K562 (cell line): ENCODE measurements at regions not wholly inside any gene's neighbourhood (a gene's known extent, or its start where the extent isn't known, plus 50 kb on each side); places are given as distances from the start of the nearest gene placed in this dataset.

Experiments used
- ATAC-seq: fragments of 200-7000 bp; cut with Tn5 transposase; 3 replicates; pipeline ENCODE4 v1.9.1; 2020; ENCODE audit warnings: moderate library complexity
- BruUV-seq: library from RNA; stranded (reverse); fragments of 400-500 nt; replicated peaks from 2 replicates; lab custom pipeline; 2021; lab: Mats Ljungman, UMichigan
- CTCF ChIA-PET: fragments of 300-600 bp; formaldehyde crosslinking; extraction: SDS; loops from one replicate; lab custom pipeline; 2021; ENCODE audit warnings: low intra/inter-chr PET ratio; lab: Yijun Ruan, JAX
- POLR2A ChIA-PET: fragments of 300-600, 350-650 bp; sonication (Branson Sonifier 250); formaldehyde crosslinking; extraction: SDS; loops from one replicate; lab custom pipeline; 2021; ENCODE audit warnings: antibody characterized with exemption, inconsistent platforms; lab: Yijun Ruan, JAX
- DNase-seq, 4 experiments: peaks; one replicate each; pipeline versions ENCODE4 v3.0.0 to v3.0.0-alpha.2; 2011 to 2018; ENCODE audit warnings: low spot score in 3 of 4, mixed read lengths in 3 of 4; ENCODE audit errors: extremely low read depth in 1 of 4
- FAIRE-seq: peaks from 2 replicates; lab custom pipeline; 2011; peaks lifted over from hg19 to GRCh38; lab: Jason Lieb, UNC
- H2AFZ ChIP-seq: 2 replicates; pipeline ENCODE4 v1.6.0; 2011; ENCODE audit warnings: low read depth, low read length, control low read depth, inconsistent platforms
- H3K27ac ChIP-seq: fragments of 200-600 bp; 3 replicates; pipeline ENCODE4 v1.8.0; 2011; ENCODE audit warnings: low read depth, mild to moderate bottlenecking, control low read depth, inconsistent platforms, low read length, moderate library complexity, mixed read lengths; ENCODE audit errors: extremely low read depth
- H3K27me3 ChIP-seq, 2 experiments: fragments of 300-600 bp in 1 of 2; 2 replicates in 1 of 2; 3 replicates in 1 of 2; pipeline versions ENCODE4 v1.6.0 to v1.8.0; 2011; ENCODE audit warnings: inconsistent platforms in 2 of 2, low read length in 2 of 2, mild to moderate bottlenecking in 1 of 2, mixed read lengths in 1 of 2, moderate library complexity in 1 of 2; ENCODE audit not compliant: control insufficient read depth in 2 of 2, insufficient read depth in 2 of 2
- H3K36me3 ChIP-seq: fragments of 300-600 bp; 3 replicates; pipeline ENCODE4 v1.8.0; 2011; ENCODE audit warnings: mild to moderate bottlenecking, low read length, inconsistent platforms; ENCODE audit not compliant: control insufficient read depth, insufficient read depth
- H3K4me1 ChIP-seq, 2 experiments: fragments of 200-600 bp in 1 of 2; replicated peaks in 1 of 2; 2 replicates in 1 of 2; 3 replicates in 1 of 2; pipeline versions ENCODE4 v1.5.1 to v1.8.0; 2011; ENCODE audit warnings: inconsistent platforms in 2 of 2, low read length in 2 of 2, mild to moderate bottlenecking in 1 of 2, mixed read lengths in 1 of 2, moderate library complexity in 1 of 2; ENCODE audit not compliant: control insufficient read depth in 2 of 2, insufficient read depth in 2 of 2
- H3K4me2 ChIP-seq: 2 replicates; pipeline ENCODE4 v1.6.1; 2011; ENCODE audit warnings: low read length, control low read depth, inconsistent platforms, mixed read lengths; ENCODE audit not compliant: insufficient read depth
- H3K4me3 ChIP-seq: fragments of 200-600 bp; sonication (generic), shearing (Covaris generic); 2 replicates; pipeline ENCODE4 v1.5.1; 2016; ENCODE audit warnings: control low read depth, inconsistent platforms
- H3K79me2 ChIP-seq: fragments of 200-600 bp; 3 replicates; pipeline ENCODE4 v1.8.0; 2011; ENCODE audit warnings: low read length, inconsistent platforms; ENCODE audit not compliant: control insufficient read depth, insufficient read depth
- H3K9ac ChIP-seq, 2 experiments: 2 replicates each; pipeline versions ENCODE4 v1.6.0 to v1.6.1; 2011; ENCODE audit warnings: low read depth in 2 of 2, low read length in 2 of 2, control low read depth in 1 of 2, inconsistent platforms in 1 of 2, mild to moderate bottlenecking in 1 of 2, mixed read lengths in 1 of 2; ENCODE audit not compliant: insufficient read depth in 1 of 2
- H3K9me1 ChIP-seq: one replicate; pipeline ENCODE4 v1.6.0; 2011; ENCODE audit warnings: inconsistent platforms, mild to moderate bottlenecking, low read length, moderate library complexity; ENCODE audit not compliant: control insufficient read depth, insufficient read depth
- H3K9me3 ChIP-seq: replicated peaks from 2 replicates; pipeline ENCODE4 v1.5.1; 2011; ENCODE audit warnings: low read depth, low read length, inconsistent platforms; ENCODE audit not compliant: control insufficient read depth, insufficient read depth
- H4K20me1 ChIP-seq: replicated peaks from 2 replicates; pipeline ENCODE4 v1.6.1; 2011; ENCODE audit warnings: low read length, inconsistent platforms, mixed read lengths; ENCODE audit not compliant: control insufficient read depth, insufficient read depth
- HNRNPLL ChIP-seq: fragments of 200-400 bp; formaldehyde crosslinking; IDR thresholded peaks from 2 replicates; pipeline ENCODE4 v1.6.1; 2017; ENCODE audit warnings: low read length, low read depth, mild to moderate bottlenecking; ENCODE audit not compliant: poor library complexity, severe bottlenecking
- STAG1 ChIP-seq: sonication (generic); formaldehyde crosslinking; IDR thresholded peaks from 2 replicates; pipeline ENCODE4 v1.5.0; 2020; ENCODE audit warnings: missing genetic modification reagents, borderline replicate concordance
- WGBS: fragments of 100-300 bp; shearing (Covaris generic); methylation state at CpG from one replicate; pipeline ENCODE4 v1.1.6; 2016; ENCODE audit warnings: low coverage, mixed read lengths; ENCODE audit not compliant: insufficient coverage; ENCODE audit errors: missing lambda C conversion rate; 5-methylcytosine and 5-hydroxymethylcytosine counted together
- in situ Hi-C: fragments of 300-500 bp; cut with MboI; formaldehyde crosslinking; loops from 4 replicates; pipeline ENCODE4 v1.15.0; 2018; ENCODE audit warnings: inconsistent platforms, mixed read lengths
- intact Hi-C: fragments of 100-400 bp; cut with micrococcal nuclease; formaldehyde crosslinking; loops from 2 replicates; pipeline ENCODE4 v1.14.2; 2022
- TF ChIP-seq, protein P1 (sequence below), 2 experiments: IDR thresholded peaks in 1 of 2; conservative IDR thresholded peaks in 1 of 2; 2 replicates each; pipeline ENCODE4 v1.6.1; 2016; ENCODE audit warnings: low read depth in 2 of 2, mild to moderate bottlenecking in 1 of 2, missing compliant biosample characterization in 1 of 2, missing genetic modification characterization in 1 of 2, moderate library complexity in 1 of 2

DNA sequence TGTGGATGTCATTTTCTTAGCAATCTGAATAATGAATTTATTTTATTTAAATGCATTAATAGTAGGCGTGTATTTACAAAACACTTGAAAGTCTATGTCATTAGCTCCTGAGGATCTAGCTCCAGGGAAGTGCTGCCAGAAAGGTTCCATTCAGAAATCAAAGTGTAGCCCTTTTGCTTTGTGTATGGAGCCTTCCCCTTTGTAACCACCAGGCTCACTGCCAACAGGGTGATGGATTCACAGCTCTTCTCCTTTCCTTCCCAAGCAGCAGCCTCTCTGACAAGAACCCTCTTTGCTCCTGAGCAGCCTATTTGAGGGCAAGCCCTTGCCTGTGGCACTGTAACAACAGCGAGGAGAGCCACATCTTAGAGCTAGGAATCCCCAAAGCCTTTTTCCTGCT lies 286.0 kb upstream of the RASGEF1B start:
- no peak for ATAC-seq
- no peak overlapping the region for H3K4me2 ChIP-seq
- H3K27ac ChIP-seq: no peak overlapping the region
- intact Hi-C loops (no loop called here), in situ Hi-C loops (no loop called here)
- H2AFZ ChIP-seq: peak overlapping the region; percentile 38
- no peak for DNase-seq
- H3K79me2 ChIP-seq: no peaks in the 10 kb centered on the region
- peaks cover 0 to 20% of the 10 kb centered on the region in 2 experiments; a peak in 4 of 5 replicates for H3K4me1 ChIP-seq
- H3K27me3 ChIP-seq: no peaks in the 10 kb centered on the region
- no peaks in the 10 kb centered on the region for H3K9me3 ChIP-seq
- H3K9me1 ChIP-seq: peaks cover 4% of the 10 kb centered on the region
- H3K36me3 ChIP-seq: no peaks in the 10 kb centered on the region
- ChIA-PET CTCF (no interaction called here), POLR2A (interaction anchor here (0.7 to 1.2 kb wide), 3 partner anchors 10 to 130 kb away, joined by 3 read pairs; no protein-coding TSS in a partner anchor)
- H3K4me3 ChIP-seq: no peak overlapping the region
- 75% methylated on average over 2 of the region's 2 CpGs for WGBS
- BruUV-seq: no TSS peak
- no peaks in the 10 kb centered on the region for H4K20me1 ChIP-seq
- no peak for TF ChIP-seq STAG1 (CRISPR knock-in tag)
- TF ChIP-seq HNRNPLL: no peak
- TF ChIP-seq, protein P1, sequence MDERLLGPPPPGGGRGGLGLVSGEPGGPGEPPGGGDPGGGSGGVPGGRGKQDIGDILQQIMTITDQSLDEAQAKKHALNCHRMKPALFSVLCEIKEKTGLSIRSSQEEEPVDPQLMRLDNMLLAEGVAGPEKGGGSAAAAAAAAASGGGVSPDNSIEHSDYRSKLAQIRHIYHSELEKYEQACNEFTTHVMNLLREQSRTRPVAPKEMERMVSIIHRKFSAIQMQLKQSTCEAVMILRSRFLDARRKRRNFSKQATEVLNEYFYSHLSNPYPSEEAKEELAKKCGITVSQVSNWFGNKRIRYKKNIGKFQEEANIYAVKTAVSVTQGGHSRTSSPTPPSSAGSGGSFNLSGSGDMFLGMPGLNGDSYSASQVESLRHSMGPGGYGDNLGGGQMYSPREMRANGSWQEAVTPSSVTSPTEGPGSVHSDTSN (CRISPR knock-in tag; IDR thresholded peaks at IDR 0.05; ENCODE audit: low read depth): no peak
- TF ChIP-seq, protein P1 (tag; conservative IDR thresholded peaks at IDR 0.05; ENCODE audit: low read depth): peak; percentile 21; the same call in 1 of the 2 replicates
- no peak overlapping the region; a peak in 1 of 4 replicates for H3K9ac ChIP-seq
- FAIRE-seq: no peak
